ENCODE measurements at regions not wholly inside any gene's neighbourhood (a gene's known extent, or its start where the extent isn't known, plus 50 kb on each side); places are given as distances from the start of the nearest gene placed in this dataset.

DNA sequence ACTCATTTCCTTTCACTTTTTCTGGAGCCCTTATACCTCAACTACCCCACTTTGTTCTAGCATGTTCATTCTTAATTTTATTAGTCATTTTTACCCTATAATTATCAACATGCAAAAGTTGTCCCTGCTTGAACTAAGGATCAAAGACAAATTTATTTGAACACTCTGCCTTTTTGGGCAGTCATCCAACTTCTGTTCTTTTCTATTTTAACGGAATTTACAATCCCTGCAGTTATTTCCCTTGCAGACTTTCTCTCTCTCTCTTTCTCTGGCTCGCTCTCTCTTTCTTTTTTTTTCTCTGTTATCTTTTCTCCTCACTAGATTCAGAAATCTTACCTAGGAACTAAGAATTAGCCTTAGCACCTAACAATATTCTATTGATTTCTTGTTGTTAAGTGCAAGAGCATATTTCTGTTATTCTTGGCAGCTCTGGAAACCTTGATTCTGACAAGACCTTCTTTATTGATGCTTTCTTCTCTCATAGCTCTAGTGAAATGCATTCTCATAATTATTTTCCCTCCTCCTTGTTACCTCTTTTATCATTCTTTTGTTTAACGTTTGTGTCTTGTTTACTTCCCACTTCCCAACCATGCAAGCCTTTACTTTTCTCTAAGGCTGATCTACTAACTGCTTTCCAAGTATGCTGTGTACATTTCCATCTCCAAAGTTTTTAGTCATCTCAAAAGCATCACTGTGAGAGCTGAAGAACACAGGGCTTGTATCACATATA, 951.6 kb downstream of the DIPK2A start:
- Histone ChIP-seq H3K36me3 (ENCODE audit: insufficient read depth, low read length) (no peaks in the 10 kb centered on the region), H3K4me3 (ENCODE audit: insufficient read depth, low read depth, low read length) (no peak overlapping the region), H3K4me1 (ENCODE audit: insufficient read depth, low read length) (no peaks in the 10 kb centered on the region), H3K9me3 (ENCODE audit: insufficient read depth, low read depth, low read length) (no peaks in the 10 kb centered on the region), H3K27me3 (ENCODE audit: insufficient read depth, low read length) (no peaks in the 10 kb centered on the region), H2AFZ (ENCODE audit: low read depth, low read length) (no peak overlapping the region), H3K79me2 (ENCODE audit: insufficient read depth, low read length) (no peaks in the 10 kb centered on the region), H4K20me1 (ENCODE audit: insufficient read depth, low read length) (no peaks in the 10 kb centered on the region), H3K27ac (ENCODE audit: low read depth, low read length) (no peak overlapping the region), H3K9ac (ENCODE audit: low read length) (no peak overlapping the region), H3K4me2 (ENCODE audit: low read length) (no peak overlapping the region)
- Mint-ChIP-seq H3K27ac (ENCODE audit: unreplicated experiment) (no peak overlapping the region), H3K4me3 (ENCODE audit: unreplicated experiment) (no peak overlapping the region), H3K9me3 (ENCODE audit: unreplicated experiment) (no peaks in the 10 kb centered on the region), H3K36me3 (ENCODE audit: low read depth, unreplicated experiment) (no peaks in the 10 kb centered on the region), H3K4me1 (ENCODE audit: low read depth, unreplicated experiment) (no peaks in the 10 kb centered on the region), H3K27me3 (ENCODE audit: low read depth, unreplicated experiment) (no peaks in the 10 kb centered on the region)
- DNase-seq (ENCODE audit: low read depth) (no peak), FAIRE-seq (no peak)
- TF ChIP-seq, protein P1, sequence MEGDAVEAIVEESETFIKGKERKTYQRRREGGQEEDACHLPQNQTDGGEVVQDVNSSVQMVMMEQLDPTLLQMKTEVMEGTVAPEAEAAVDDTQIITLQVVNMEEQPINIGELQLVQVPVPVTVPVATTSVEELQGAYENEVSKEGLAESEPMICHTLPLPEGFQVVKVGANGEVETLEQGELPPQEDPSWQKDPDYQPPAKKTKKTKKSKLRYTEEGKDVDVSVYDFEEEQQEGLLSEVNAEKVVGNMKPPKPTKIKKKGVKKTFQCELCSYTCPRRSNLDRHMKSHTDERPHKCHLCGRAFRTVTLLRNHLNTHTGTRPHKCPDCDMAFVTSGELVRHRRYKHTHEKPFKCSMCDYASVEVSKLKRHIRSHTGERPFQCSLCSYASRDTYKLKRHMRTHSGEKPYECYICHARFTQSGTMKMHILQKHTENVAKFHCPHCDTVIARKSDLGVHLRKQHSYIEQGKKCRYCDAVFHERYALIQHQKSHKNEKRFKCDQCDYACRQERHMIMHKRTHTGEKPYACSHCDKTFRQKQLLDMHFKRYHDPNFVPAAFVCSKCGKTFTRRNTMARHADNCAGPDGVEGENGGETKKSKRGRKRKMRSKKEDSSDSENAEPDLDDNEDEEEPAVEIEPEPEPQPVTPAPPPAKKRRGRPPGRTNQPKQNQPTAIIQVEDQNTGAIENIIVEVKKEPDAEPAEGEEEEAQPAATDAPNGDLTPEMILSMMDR (IDR thresholded peaks at IDR 0.05; ENCODE audit: insufficient read depth, low read depth, low read length), result no peak
- TF ChIP-seq EZH2 (IDR thresholded peaks at IDR 0.05; ENCODE audit: insufficient read depth, low read length), result no peak

DNA sequence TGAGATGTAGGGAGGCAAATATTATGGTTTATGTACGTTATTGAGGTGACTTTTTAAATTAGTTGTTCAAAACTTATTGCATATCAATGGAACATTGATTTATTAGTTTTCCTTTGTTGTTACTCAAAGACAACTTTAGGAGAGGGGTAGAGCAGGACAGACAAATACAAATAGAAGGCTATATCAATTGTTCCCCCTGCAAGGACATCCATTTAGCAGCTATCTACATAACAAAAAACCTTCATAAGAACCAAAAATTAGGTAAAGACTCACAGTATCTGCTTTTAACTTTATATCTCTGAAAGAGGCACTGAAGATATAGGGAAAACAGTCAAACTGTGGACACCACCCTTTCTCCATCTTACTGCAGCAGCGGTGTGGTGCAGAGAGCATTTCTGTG, 958.8 kb downstream of the DIPK2A start:
- H3K27me3 ChIP-seq (ENCODE audit: insufficient read depth, low read length), result no peaks in the 10 kb centered on the region
- H3K9me3 ChIP-seq (ENCODE audit: insufficient read depth, low read depth, low read length), result peaks cover 3% of the 10 kb centered on the region
- FAIRE-seq, result no peak
- H3K4me2 ChIP-seq (ENCODE audit: low read length), result no peak overlapping the region
- H3K4me3 Mint-ChIP-seq (ENCODE audit: unreplicated experiment), result no peak overlapping the region
- no peaks in the 10 kb centered on the region for H3K36me3 Mint-ChIP-seq (ENCODE audit: low read depth, unreplicated experiment)
- H2AFZ ChIP-seq (ENCODE audit: low read depth, low read length), result no peak overlapping the region
- no peaks in the 10 kb centered on the region for H3K9me3 Mint-ChIP-seq (ENCODE audit: unreplicated experiment)
- H3K27ac ChIP-seq (ENCODE audit: low read depth, low read length), result no peak overlapping the region
- no peaks in the 10 kb centered on the region for H3K4me1 Mint-ChIP-seq (ENCODE audit: low read depth, unreplicated experiment)
- H3K79me2 ChIP-seq (ENCODE audit: insufficient read depth, low read length), result no peaks in the 10 kb centered on the region
- no peak overlapping the region for H3K4me3 ChIP-seq (ENCODE audit: insufficient read depth, low read depth, low read length)
- H3K4me1 ChIP-seq (ENCODE audit: insufficient read depth, low read length), result no peaks in the 10 kb centered on the region
- no peak overlapping the region for H3K27ac Mint-ChIP-seq (ENCODE audit: unreplicated experiment)
- H3K36me3 ChIP-seq (ENCODE audit: insufficient read depth, low read length), result no peaks in the 10 kb centered on the region
- H4K20me1 ChIP-seq (ENCODE audit: insufficient read depth, low read length), result no peaks in the 10 kb centered on the region
- no peak for DNase-seq (ENCODE audit: low read depth)
- H3K27me3 Mint-ChIP-seq (ENCODE audit: low read depth, unreplicated experiment), result no peaks in the 10 kb centered on the region
- no peak overlapping the region for H3K9ac ChIP-seq (ENCODE audit: low read length)
- no peak for TF ChIP-seq EZH2 (IDR thresholded peaks at IDR 0.05; ENCODE audit: insufficient read depth, low read length)
- TF ChIP-seq, protein P1 (IDR thresholded peaks at IDR 0.05; ENCODE audit: insufficient read depth, low read depth, low read length), result no peak

DNA sequence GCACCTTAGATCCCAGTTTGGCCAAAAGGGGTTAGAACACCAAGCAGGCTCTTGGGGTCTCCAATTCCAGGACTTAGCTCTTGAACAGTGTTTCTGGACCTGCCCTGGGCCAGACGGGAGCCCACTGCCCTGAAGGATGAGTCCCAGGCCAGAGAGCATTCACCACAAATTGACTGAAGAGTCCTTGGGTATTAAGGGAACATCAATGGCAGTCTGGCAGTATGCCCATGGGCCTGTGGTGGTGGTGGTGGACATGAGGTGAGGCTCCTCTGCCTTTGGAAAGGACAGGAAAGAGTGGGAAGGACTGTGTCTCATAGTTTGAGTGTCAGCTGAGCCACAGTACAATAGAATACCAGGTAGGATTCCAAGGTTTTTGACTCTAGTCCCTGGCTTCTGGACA, 960.0 kb downstream of the DIPK2A start:
- peaks cover 3% of the 10 kb centered on the region for H3K9me3 ChIP-seq (ENCODE audit: insufficient read depth, low read depth, low read length)
- H3K27ac ChIP-seq (ENCODE audit: low read depth, low read length), result no peak overlapping the region
- H3K9ac ChIP-seq (ENCODE audit: low read length), result no peak overlapping the region
- H3K36me3 ChIP-seq (ENCODE audit: insufficient read depth, low read length), result no peaks in the 10 kb centered on the region
- no peaks in the 10 kb centered on the region for H3K4me1 ChIP-seq (ENCODE audit: insufficient read depth, low read length)
- Mint-ChIP-seq H3K27ac (ENCODE audit: unreplicated experiment) (no peak overlapping the region), H3K9me3 (ENCODE audit: unreplicated experiment) (no peaks in the 10 kb centered on the region), H3K27me3 (ENCODE audit: low read depth, unreplicated experiment) (no peaks in the 10 kb centered on the region), H3K4me1 (ENCODE audit: low read depth, unreplicated experiment) (no peaks in the 10 kb centered on the region), H3K36me3 (ENCODE audit: low read depth, unreplicated experiment) (no peaks in the 10 kb centered on the region), H3K4me3 (ENCODE audit: unreplicated experiment) (no peak overlapping the region)
- no peak overlapping the region for H3K4me2 ChIP-seq (ENCODE audit: low read length)
- no peak for FAIRE-seq
- no peaks in the 10 kb centered on the region for H3K79me2 ChIP-seq (ENCODE audit: insufficient read depth, low read length)
- H4K20me1 ChIP-seq (ENCODE audit: insufficient read depth, low read length), result no peaks in the 10 kb centered on the region
- H2AFZ ChIP-seq (ENCODE audit: low read depth, low read length), result no peak overlapping the region
- H3K4me3 ChIP-seq (ENCODE audit: insufficient read depth, low read depth, low read length), result no peak overlapping the region
- TF ChIP-seq, protein P1 (IDR thresholded peaks at IDR 0.05; ENCODE audit: insufficient read depth, low read depth, low read length), result no peak
- TF ChIP-seq EZH2 (IDR thresholded peaks at IDR 0.05; ENCODE audit: insufficient read depth, low read length), result no peak
- H3K27me3 ChIP-seq (ENCODE audit: insufficient read depth, low read length), result no peaks in the 10 kb centered on the region
- DNase-seq (ENCODE audit: low read depth), result no peak

Data from astrocyte (in vitro differentiated cells and primary cell).